8988T (cell line): ENCODE measurements at regions not wholly inside any gene's neighbourhood (a gene's known extent, or its start where the extent isn't known, plus 50 kb on each side); places are given as distances from the start of the nearest gene placed in this dataset.

Experiments
- DNase-seq: peaks from one replicate; pipeline ENCODE4 v3.0.0; 2011

DNA sequence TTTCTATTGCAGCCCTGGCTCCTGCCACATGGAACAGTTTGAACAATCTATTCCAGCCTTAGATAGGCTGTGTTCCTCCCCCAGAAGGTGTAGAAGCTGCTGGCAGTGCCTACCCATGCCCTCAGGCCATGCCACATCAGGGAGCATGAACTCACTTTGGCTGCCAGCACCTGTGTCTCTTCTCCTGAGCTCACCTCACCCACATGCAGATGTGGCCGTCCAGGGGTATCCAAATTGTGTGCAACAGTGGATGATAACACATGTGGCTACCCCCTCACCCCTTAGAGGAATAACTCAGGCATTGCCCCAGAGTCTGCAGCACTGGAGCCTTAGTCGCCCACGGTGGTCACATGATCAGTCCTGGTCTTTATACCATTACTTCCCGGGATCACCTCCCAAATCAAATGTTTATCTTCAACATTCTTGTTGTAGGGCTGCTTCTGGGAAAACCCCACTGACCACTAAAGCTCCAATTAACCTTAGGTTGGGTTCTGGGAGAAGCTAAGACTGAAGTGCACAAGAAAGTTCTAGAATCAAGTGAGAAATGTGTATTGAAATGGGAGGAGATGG lies 110.4 kb downstream of the BANF2 start:
- DNase-seq, result no peak

DNA sequence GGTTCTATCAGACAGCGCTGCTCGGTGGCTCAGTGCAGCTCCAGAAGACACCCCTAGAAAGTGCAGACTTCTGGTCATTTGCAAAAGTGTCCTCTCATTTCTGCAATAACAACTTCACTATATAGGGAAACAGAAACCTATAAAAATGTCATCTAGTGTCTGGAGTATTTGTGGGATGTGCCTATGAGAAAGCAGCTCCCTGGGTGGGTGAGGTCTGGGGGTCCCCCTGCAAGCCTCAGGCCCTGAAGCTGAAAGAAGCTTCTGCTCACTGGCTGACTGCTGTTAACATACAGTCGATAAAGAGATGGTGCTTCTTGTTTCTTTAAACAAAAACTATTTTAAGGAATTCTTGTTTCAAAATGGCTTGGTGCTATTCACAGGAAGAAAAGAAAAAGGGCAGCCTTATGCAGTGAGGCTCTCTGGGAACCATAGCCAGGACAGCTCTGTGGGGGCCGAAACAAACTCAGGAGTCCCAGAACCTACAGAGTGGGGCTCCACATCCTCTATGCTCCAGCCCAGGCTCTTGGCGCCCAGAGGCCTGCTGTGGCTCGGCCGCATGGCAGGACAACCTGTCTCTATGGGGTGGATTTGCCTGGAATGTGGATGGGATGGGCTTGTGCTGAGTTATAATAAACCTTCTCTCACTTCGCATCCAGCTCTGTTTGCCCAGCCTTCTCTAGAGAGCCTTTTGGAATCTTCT lies 109.7 kb downstream of the BANF2 start:
- no peak for DNase-seq

DNA sequence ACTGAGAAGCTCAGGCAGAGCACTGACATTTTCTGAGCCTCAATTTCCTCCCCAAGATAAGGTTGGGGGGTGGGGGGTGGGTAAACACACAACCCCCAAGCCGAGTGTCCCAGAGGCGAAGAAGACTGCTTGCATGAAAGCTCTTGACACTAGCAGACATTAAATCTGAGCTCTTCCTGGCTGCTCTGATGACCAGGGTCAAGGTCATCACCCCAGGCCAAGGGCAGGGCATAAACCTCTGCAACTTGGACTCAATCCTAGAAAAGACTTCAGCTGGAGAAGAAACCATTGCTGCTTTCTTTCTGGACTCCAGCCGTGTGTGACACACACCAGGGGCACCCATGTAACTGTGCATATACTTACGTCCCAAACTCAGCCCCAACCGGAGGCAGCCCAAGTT lies 109.0 kb downstream of the BANF2 start:
- DNase-seq, result no peak

DNA sequence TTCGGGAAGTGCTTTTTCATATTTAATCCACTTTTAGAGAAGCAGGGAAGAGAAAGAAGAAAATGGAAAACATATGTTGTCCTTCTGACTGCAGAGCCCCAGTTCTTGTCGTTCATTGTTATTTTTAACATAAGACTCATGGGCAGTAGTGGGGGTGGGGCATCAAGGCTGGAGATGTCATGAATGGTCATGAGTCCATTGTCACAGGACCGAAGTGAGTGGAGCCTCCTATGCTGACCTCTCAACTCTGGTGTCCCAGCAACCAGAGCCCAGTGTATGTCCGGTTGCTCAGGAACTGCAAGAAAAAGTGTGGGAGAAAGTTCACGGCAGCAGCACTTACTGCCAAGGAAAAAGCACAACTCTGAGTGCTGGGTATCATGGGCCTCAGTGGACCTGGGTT lies 108.6 kb downstream of the BANF2 start:
- DNase-seq, result no peak

DNA sequence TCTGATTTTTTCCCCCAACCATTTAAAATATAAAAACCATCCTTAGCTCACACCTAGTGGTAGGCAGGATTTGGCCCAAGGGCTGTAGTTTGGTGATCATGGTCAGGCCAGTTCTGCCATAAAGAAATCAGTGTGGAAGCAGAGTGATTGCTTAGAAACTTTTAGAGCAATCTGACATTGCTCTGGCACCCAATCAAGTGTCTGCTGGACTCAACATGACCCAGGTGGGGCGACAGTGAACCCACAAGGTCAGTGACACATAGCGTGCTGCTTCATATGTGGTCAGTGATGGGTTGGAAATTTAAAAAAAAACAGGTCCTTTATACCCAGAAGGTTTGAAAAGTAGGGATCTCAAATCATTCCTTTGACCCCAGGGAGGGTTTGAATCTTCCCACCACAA lies 107.9 kb downstream of the BANF2 start:
- no peak for DNase-seq

DNA sequence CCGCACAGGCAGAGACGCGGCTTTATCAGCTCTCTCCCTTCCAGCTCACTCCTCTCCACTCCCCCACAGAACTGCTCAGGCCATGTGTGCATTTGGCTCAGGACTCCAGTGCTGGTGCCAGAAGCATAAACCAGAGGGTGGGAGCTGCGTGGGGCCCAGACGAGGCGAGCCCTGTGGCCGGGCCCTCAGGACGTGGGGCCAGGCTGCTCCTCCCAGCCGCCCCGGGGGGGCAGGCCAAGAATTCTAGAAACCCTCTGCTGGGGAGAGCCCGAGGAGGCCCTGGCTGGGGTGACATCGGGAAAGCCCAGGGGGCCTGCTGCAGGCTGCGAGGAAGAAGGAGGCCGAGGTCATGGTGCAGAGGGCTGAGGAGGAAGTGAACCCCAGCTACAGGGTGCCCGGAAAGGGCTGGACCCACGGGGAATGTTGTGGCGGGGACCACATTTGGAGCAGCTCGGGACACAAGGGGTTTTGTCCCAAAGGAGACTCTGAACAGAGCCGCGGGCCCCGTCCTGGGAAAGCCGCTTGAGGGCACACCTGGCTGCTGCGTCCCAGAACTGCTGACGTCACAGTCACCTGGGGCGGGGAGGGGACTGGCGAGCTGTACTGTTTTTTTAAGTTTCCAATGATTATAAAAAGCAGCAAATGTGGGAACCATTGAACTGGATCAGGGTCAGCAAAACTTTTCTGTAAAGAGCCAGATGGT lies 107.1 kb downstream of the BANF2 start:
- DNase-seq, result no peak

DNA sequence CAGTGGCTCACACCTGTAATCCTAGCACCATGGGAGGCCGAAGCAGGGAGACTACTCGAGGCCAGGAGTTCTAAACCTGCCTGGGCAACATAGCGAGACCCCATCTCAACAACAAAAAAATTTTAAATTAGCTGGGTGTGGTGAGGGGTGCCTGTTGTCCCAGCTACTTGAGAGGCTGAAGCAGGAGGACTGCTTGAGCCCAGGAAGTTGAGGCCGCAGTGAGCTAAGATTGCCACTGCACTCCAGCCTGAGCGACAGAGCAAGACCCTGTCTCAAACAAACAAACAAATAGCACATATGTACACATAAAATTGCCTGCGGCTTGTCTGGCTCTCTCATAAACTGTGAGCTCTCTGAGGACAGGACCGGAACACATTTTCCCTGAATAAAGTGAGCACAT lies 106.3 kb downstream of the BANF2 start:
- no peak for DNase-seq

DNA sequence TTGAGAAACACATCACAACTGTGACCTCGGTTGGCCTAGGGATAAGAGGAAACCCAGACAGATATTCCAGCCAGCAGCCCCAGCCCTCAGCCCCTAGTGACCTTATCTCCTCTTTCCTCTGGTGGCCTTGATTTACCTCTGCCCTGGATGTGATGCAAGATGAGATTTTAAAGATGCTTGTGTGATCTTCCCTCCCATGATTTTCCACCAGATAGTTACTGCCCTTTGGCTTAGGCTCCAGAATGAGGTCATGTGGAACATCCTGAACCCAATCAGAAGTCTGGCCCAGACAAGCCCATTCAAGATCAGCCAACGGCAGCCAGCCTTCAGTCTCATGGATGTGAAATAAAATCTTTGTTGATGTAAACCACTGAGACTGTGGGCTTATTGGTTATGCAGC lies 104.0 kb downstream of the BANF2 start:
- no peak for DNase-seq

DNA sequence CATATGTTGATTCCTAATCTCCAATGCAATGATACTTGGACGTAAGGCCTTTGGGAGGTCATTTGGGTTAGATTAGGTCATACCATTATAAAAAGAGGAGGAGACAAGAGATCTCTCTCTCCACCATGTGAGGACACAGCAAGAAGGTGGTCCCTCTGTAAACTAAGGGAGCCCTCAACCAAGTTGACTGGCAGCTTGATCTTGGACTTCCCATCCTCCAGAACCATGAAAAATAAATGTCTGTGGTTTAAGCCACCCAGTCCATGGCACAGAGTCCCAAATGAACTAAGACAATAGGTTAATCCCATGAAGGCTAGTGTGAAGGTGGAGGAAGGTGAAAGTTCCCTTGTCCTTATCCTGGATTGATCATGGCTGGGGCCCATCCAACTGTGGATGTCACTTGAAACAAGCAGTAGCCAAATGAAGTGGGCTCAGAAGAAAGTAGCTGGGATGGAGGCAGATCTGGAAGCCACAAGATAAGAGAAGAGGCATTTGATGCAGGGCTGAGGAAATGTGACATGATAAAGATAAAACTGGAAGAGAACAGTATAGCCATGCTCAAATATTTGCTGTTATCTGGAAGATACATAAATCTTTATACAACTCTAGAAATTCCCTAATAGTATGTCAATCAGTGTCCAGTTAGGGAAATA lies 99.9 kb downstream of the BANF2 start:
- DNase-seq, result no peak

DNA sequence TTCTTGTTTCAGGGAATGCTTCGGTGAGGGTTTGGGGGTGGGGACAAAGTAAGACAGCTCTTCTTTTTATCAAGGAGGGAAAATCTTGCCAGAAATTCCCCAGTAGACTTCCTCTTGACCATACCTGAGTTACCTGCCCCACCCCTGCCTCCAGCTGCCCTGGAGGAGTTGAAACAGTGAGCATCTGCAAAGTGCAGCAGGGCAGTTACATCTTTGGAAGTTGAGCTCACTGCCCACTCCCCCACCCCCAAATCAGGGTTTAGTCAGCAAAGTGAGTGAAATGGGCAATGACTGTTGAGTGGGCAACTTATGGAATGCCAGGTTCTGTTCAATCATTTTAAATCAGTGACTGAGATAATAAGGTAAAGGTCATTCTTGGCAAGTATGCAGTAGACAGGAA lies 98.8 kb downstream of the BANF2 start:
- DNase-seq, result no peak

DNA sequence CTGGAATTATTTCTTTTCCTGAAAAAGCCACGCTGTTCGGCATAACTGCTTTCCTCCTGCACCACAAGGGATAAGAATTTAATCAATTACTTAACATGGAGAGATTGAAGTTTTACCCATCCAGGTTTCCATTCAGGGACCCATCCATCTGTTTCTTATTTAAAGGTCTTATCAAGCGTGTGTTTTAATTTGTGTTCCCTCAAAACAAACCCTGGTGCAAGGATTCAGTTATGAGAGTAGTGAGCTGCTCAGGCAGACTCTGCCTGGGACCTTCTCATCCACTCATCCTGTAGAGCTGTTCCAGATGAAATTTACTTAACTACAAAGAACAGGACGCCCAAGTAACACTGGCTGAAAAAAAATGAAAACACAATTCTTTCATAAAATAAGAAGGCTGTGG lies 97.8 kb downstream of the BANF2 start:
- no peak for DNase-seq

DNA sequence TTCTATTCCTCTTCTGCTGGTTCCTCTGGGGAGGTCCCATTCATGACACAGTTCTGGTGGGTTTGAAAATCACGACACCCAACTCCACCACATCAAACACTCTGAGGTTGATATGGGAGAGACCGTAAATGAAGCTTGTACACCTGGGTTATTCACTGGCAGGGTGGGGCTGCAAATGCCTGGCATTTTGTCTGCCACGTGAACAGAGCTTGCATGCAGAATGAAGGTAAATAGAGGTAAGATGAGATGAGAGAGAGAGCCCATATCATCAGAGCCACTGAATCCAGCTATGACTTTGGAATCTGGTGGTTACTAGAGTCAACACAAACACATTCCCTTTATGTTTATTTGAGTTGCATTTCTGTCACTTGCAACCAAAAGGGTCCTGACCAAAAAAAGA lies 97.4 kb downstream of the BANF2 start:
- DNase-seq, result no peak

DNA sequence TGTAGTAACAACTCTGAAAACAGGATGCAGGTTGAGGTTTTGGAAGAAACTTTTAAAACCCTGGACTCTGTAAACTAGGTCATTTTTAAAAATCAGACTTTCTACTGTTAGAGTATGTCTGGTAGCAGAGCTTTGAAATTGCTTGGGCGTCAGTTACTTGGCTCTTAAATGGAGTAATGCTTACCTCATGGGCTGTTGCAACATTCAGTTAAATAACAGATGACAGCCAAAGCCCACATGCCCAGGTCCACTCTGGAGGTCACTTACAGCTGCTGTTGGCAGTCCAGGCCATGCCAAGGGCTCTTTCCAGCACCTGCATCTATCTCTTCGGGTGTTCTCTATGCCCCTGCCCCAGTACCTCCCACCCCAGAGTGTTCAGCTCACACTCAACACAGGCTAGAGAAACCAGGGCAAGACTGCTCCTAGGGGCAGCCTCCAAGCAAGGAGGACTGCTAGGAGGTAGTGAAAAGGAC lies 96.4 kb downstream of the BANF2 start:
- DNase-seq, result no peak

DNA sequence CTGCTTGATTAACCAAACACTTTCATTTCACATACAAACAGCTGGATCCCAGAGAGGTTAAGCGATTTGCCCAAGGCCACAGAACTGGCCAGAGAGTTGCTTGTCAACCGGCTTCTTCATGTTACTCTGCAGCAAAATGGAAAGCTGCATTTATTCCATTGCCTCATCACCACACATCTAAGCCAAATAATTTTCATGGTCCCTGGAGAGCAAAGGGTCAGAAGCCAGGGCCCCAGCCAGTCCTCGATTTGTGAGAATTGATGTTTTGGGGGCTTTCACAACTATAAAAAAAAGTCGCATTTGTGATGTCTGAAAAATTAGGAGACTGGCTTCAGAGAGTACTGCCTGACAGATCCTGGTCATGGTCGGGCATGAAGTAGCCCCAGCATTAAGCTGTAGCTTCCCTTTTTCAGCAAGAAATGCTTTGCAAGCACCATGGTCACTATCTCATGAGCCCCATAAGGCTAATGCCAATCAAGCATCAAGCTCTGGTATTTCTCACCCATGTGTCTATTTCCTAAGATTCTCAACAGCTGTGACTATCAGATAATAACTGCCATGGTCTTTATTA lies 95.8 kb downstream of the BANF2 start:
- DNase-seq, result no peak

DNA sequence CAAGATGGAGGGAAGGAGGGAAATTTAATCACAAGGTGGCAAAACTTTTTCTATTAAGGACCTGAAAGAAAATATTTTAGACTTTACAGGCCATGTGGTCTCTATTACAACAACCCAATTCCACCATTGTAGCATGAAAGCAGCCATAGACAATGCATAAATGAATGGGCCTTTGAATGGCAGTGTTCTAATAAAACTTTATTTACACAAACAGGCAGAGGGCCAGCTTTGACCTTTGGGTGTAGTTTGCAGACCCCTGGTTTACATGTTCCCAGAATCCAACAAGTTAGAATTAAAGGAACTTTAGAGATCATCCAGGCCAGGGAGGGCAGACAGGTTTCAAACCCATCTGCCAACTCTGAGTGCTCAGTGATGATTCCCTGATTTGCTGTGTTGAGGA lies 95.2 kb downstream of the BANF2 start:
- no peak for DNase-seq

DNA sequence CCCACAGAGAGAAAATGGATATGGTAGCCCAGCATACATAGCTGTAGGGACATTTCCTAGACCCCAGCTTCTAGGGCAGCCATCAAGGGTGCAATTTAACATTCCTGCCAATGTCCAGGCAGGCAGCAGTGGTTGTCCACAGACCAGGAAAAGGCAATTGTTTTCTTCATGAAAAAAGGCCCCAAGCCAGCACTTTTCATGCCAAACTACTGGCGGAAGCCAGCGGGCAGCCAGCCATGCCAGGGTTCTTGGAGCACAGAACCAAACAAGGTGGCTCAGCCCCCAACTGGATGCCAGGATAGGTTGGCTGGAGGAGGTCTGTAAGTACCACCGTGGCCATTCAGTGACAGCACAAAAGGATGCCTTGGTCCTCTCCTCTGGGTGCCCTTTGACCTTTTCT lies 94.6 kb downstream of the BANF2 start:
- DNase-seq, result no peak

DNA sequence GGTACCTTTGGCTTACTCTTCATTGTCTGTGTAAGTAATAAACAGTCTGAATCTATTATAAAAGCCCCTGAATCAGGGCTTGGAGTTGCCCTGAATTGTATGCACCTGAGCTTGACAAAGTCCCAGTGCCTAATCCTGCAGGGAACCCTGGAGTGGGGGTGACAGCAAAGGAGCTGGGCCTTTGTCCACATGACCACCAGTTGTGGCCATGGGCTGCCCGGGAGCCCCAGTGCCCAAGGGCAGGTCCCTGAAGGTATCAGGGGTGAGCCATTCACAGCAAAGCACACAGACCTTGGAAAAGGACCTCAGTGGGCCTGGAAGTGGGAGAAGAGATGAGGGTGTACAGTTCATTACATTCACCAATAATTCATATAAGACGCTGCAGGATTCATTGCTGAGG lies 94.2 kb downstream of the BANF2 start:
- no peak for DNase-seq

DNA sequence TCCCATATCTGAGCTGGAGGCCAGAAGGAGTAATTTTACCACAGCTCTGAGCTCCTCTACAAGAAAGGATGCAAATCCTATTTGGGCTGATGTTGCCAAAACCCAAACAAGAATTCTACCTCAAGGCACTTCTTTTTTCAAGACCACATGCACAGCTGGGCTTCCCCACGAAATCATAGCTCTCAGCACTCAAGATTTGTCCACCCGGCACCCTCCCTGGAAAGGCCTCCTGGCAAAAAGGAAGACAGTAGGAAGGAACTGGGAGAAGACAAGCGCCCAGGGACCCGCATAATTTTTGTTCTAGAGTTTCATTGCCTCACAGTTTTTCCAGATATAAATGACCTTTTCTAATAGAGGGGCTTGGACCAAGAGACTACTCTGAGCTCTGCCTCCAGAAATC lies 90.5 kb downstream of the BANF2 start:
- DNase-seq, result no peak

DNA sequence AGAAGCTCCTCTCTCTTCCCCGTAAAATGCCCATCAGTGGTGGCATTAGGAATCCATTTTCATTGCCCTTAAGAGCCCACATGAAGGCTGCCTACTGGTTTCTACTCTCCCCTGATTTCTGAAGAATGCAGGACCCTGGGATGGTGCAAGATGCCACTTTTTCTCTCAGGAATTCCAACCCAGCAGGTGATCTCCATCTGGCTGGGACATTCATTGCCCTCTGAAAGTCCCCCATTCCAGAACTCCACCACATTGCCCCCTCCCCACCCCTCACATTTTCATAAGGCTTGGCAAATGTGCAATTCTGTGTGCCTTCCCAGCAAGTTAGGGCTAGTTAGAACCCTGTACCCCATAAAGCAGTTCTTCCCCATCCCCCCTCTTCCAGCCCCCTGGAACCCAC lies 88.0 kb downstream of the BANF2 start:
- DNase-seq, result no peak

DNA sequence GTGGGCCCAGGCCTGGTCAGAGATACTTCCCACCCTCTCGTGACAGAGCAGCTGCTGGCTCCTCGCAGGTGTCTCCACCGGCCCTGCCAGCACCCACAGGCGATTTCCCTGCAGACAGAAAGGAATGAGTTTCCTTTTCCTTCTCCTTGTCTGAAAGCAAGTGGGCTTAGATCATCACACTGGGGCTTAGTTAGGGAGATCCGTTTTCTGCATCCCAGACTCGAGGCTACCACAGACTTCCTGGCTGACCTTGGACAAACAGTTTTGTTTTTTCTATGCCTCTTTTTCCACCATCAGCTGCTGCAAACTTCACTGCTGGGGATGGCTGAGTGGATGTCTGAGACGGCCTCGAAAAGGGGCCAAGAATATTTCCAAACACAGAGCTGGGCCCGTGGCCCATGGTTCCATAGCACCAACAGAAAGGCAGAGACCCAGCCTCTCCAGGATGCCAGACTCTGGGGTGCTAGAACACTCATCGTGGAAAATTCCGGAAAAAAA lies 86.5 kb downstream of the BANF2 start:
- DNase-seq, result no peak
